HG02610 (cell line): ENCODE measurements at regions not wholly inside any gene's neighbourhood (a gene's known extent, or its start where the extent isn't known, plus 50 kb on each side); places are given as distances from the start of the nearest gene placed in this dataset.
"Not testable (repeated sequence)": the region's sequence is repeated elsewhere in the genome, so short reads cannot be mapped to it uniquely, and the experiment has no call there.

ENCODE experiments used
- ATAC-seq: cut with Tn5 transposase; IDR thresholded peaks from one replicate; pipeline ENCODE4 v1.9.1; 2021; ENCODE audit warnings: mild to moderate bottlenecking, moderate library complexity; ENCODE audit not compliant: unreplicated experiment

- no peak for ATAC-seq
Measured at GRCh38 chr7:55299273-55299967, 65.7 kb upstream of the LANCL2 start.

- ATAC-seq: no peak
Measured at GRCh38 chr7:55303220-55303619, 61.9 kb upstream of the LANCL2 start.

GRCh38 chr7:55304018-55304762 is 60.9 kb upstream of the LANCL2 start:
- no peak for ATAC-seq

- no peak for ATAC-seq
Measured at GRCh38 chr7:55305135-55305534, 60.0 kb upstream of the LANCL2 start.

- ATAC-seq: no peak
Measured at GRCh38 chr7:55306331-55306730, 58.8 kb upstream of the LANCL2 start.

- ATAC-seq: no peak
Measured at GRCh38 chr7:55307123-55307916, 57.8 kb upstream of the LANCL2 start.

- ATAC-seq: peak; percentile 1
Measured at GRCh38 chr7:55308186-55308929, 56.8 kb upstream of the LANCL2 start.

GRCh38 chr7:55309040-55309991 is 55.8 kb upstream of the LANCL2 start:
- peak; percentile 91 for ATAC-seq

GRCh38 chr7:55310287-55311025 is 54.7 kb upstream of the LANCL2 start:
- no peak for ATAC-seq

- ATAC-seq: not testable (repeated sequence)
Measured at GRCh38 chr7:55311892-55312291, 53.2 kb upstream of the LANCL2 start.

GRCh38 chr7:55313671-55314070 is 51.5 kb upstream of the LANCL2 start:
- not testable (repeated sequence) for ATAC-seq

- ATAC-seq: no peak
Measured at GRCh38 chr7:55314967-55315366, 50.2 kb upstream of the LANCL2 start.
